KMS-11 (cell line): ENCODE measurements at regions not wholly inside any gene's neighbourhood (a gene's known extent, or its start where the extent isn't known, plus 50 kb on each side); places are given as distances from the start of the nearest gene placed in this dataset.

Experiments used
- H2AFZ ChIP-seq: fragments of 200-600 bp; sonication (generic); 2 replicates; pipeline ENCODE4 v1.6.1; 2016; ENCODE audit warnings: antibody characterized with exemption, mixed run types, low read depth
- H3K27ac ChIP-seq: fragments of 200-600 bp; sonication (generic); 2 replicates; pipeline ENCODE4 v1.6.1; 2016; ENCODE audit warnings: mild to moderate bottlenecking, mixed run types
- H3K27me3 ChIP-seq: fragments of 200-600 bp; sonication (generic); 2 replicates; pipeline ENCODE4 v1.6.1; 2017; ENCODE audit warnings: mild to moderate bottlenecking, low read depth, mixed run types, moderate library complexity; ENCODE audit not compliant: insufficient read depth
- H3K36me3 ChIP-seq: fragments of 200-600 bp; sonication (generic); 2 replicates; pipeline ENCODE4 v1.6.1; 2017; ENCODE audit warnings: mild to moderate bottlenecking, mixed run types; ENCODE audit not compliant: insufficient read depth
- H3K4me1 ChIP-seq: fragments of 200-600 bp; sonication (generic); 2 replicates; pipeline ENCODE4 v1.6.1; 2016; ENCODE audit warnings: mild to moderate bottlenecking, low read depth, mixed run types; ENCODE audit not compliant: poor library complexity, severe bottlenecking
- H3K4me2 ChIP-seq: fragments of 200-600 bp; sonication (generic); 2 replicates; pipeline ENCODE4 v1.7.0; 2016; ENCODE audit warnings: mild to moderate bottlenecking, mixed run types
- H3K4me3 ChIP-seq: fragments of 200-600 bp; sonication (generic); IDR thresholded peaks from 2 replicates; pipeline ENCODE4 v1.6.1; 2017; ENCODE audit warnings: low read depth, low read length, mixed read lengths; ENCODE audit not compliant: insufficient read depth
- H3K79me2 ChIP-seq: fragments of 200-600 bp; sonication (generic); 2 replicates; pipeline ENCODE4 v1.6.1; 2016; ENCODE audit warnings: low read depth, mixed run types; ENCODE audit not compliant: insufficient read depth
- H3K9ac ChIP-seq: fragments of 200-600 bp; sonication (generic); 2 replicates; pipeline ENCODE4 v1.6.1; 2016; ENCODE audit warnings: mild to moderate bottlenecking, mixed run types
- H4K20me1 ChIP-seq: fragments of 200-600 bp; sonication (generic); 2 replicates; pipeline ENCODE4 v1.6.1; 2016; ENCODE audit warnings: mild to moderate bottlenecking, mixed run types; ENCODE audit not compliant: insufficient read depth
- TF ChIP-seq, protein P1 (sequence below): fragments of 200-600 bp; sonication (generic); conservative IDR thresholded peaks from 2 replicates; pipeline ENCODE4 v1.6.1; 2017; ENCODE audit warnings: low read depth, mild to moderate bottlenecking, antibody characterized with exemption, low read length, moderate library complexity, mixed read lengths

DNA sequence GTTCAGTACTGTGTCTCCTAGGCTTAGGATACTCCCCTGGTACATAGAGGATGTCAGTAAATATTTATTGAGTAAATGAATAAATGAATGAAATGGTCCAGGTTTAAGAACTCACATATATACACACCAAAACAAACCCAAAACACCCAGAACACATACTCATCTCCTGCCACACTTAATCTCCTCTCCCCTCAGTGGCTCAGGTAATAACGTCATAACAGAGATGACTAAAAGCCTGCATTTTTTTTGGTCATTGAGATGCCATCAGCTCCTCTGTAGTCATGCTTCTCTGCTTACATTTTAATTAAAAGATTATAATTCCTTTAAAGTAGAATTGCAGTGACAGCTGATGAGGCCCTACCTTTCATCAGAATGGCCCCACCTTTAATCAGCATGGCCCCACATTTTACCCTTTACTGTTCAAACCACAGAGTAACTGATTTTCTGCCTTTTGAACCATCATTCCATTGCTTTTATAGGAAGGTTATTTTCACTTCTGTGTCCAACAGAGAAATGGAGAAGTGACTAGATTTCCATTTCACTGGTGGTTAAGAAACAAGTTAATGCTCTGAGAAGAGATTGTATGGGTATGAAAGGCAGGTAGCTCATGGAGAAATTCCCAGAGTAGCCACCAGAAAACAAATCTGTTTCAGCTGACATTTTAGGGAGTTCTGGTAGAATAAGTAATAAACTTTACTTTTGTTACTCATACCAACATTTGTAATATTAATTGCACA is 193.4 kb upstream of the ATP2B1 start:
- H3K27me3 ChIP-seq: no peaks in the 10 kb centered on the region
- H3K4me2 ChIP-seq: no peak overlapping the region
- no peaks in the 10 kb centered on the region for H3K79me2 ChIP-seq
- no peaks in the 10 kb centered on the region for H3K4me1 ChIP-seq
- TF ChIP-seq, protein P1, sequence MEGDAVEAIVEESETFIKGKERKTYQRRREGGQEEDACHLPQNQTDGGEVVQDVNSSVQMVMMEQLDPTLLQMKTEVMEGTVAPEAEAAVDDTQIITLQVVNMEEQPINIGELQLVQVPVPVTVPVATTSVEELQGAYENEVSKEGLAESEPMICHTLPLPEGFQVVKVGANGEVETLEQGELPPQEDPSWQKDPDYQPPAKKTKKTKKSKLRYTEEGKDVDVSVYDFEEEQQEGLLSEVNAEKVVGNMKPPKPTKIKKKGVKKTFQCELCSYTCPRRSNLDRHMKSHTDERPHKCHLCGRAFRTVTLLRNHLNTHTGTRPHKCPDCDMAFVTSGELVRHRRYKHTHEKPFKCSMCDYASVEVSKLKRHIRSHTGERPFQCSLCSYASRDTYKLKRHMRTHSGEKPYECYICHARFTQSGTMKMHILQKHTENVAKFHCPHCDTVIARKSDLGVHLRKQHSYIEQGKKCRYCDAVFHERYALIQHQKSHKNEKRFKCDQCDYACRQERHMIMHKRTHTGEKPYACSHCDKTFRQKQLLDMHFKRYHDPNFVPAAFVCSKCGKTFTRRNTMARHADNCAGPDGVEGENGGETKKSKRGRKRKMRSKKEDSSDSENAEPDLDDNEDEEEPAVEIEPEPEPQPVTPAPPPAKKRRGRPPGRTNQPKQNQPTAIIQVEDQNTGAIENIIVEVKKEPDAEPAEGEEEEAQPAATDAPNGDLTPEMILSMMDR: no peak
- no peak overlapping the region for H3K4me3 ChIP-seq
- H3K36me3 ChIP-seq: no peaks in the 10 kb centered on the region
- H3K27ac ChIP-seq: no peak overlapping the region
- no peak overlapping the region for H2AFZ ChIP-seq
- H3K9ac ChIP-seq: no peak overlapping the region
- H4K20me1 ChIP-seq: no peaks in the 10 kb centered on the region

DNA sequence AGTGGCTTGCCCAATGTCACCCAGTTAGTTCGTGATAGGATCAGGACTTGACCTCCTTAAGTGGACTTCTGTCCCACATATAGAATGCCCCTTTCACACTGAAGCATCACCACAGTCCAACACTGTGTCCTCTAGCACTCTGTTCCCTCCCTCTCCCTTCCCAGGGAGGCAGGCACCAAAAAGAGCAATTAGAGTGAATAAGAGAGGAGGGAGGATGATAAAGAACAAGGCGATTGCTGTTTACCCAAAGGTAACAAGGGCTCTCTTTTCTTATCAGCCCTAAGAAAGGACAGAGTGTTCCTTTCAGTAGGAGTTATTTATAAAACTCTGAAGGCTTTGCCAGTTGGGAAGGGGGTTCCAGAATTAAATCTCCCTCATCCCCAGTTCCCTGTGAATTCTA is 192.7 kb upstream of the ATP2B1 start:
- H4K20me1 ChIP-seq: no peaks in the 10 kb centered on the region
- no peak overlapping the region for H3K27ac ChIP-seq
- no peaks in the 10 kb centered on the region for H3K79me2 ChIP-seq
- H2AFZ ChIP-seq: no peak overlapping the region
- no peak overlapping the region for H3K4me3 ChIP-seq
- no peaks in the 10 kb centered on the region for H3K27me3 ChIP-seq
- no peak overlapping the region for H3K9ac ChIP-seq
- H3K4me1 ChIP-seq: no peaks in the 10 kb centered on the region
- H3K4me2 ChIP-seq: no peak overlapping the region
- H3K36me3 ChIP-seq: no peaks in the 10 kb centered on the region
- TF ChIP-seq, protein P1: no peak

- H3K9ac ChIP-seq: no peak overlapping the region
- H4K20me1 ChIP-seq: no peaks in the 10 kb centered on the region
Observed at GRCh38 chr12:89899651-89900050, 191.0 kb upstream of the ATP2B1 start.

GRCh38 chr12:89895591-89895990 is 187.0 kb upstream of the ATP2B1 start:
- no peaks in the 10 kb centered on the region for H3K4me1 ChIP-seq
- TF ChIP-seq, protein P1: no peak
- H3K4me2 ChIP-seq: no peak overlapping the region
- H3K27ac ChIP-seq: no peak overlapping the region
- no peaks in the 10 kb centered on the region for H3K36me3 ChIP-seq
- no peak overlapping the region for H3K9ac ChIP-seq
- no peak overlapping the region for H3K4me3 ChIP-seq
- H3K27me3 ChIP-seq: no peaks in the 10 kb centered on the region
- no peaks in the 10 kb centered on the region for H3K79me2 ChIP-seq
- no peak overlapping the region for H2AFZ ChIP-seq
- H4K20me1 ChIP-seq: no peaks in the 10 kb centered on the region

More at GRCh38 chr12:89899651-89900050, 191.0 kb upstream of the ATP2B1 start:
- H3K4me1 ChIP-seq: no peaks in the 10 kb centered on the region
- H3K4me3 ChIP-seq: no peak overlapping the region
- H3K36me3 ChIP-seq: no peaks in the 10 kb centered on the region
- H3K4me2 ChIP-seq: no peak overlapping the region
- no peak overlapping the region for H2AFZ ChIP-seq
- H3K79me2 ChIP-seq: no peaks in the 10 kb centered on the region
- H3K27ac ChIP-seq: no peak overlapping the region
- H3K27me3 ChIP-seq: no peaks in the 10 kb centered on the region
- TF ChIP-seq, protein P1: no peak
